K562 (cell line): ENCODE measurements at regions not wholly inside any gene's neighbourhood (a gene's known extent, or its start where the extent isn't known, plus 50 kb on each side); places are given as distances from the start of the nearest gene placed in this dataset.

ENCODE experiments used
- ATAC-seq: fragments of 200-7000 bp; cut with Tn5 transposase; 3 replicates; pipeline ENCODE4 v1.9.1; 2020; ENCODE audit warnings: moderate library complexity
- BruUV-seq: library from RNA; stranded (reverse); fragments of 400-500 nt; replicated peaks from 2 replicates; lab custom pipeline; 2021; lab: Mats Ljungman, UMichigan
- CTCF ChIA-PET: fragments of 300-600 bp; formaldehyde crosslinking; extraction: SDS; loops from one replicate; lab custom pipeline; 2021; ENCODE audit warnings: low intra/inter-chr PET ratio; lab: Yijun Ruan, JAX
- POLR2A ChIA-PET: fragments of 300-600, 350-650 bp; sonication (Branson Sonifier 250); formaldehyde crosslinking; extraction: SDS; loops from one replicate; lab custom pipeline; 2021; ENCODE audit warnings: antibody characterized with exemption, inconsistent platforms; lab: Yijun Ruan, JAX
- DNase-seq, 4 experiments: peaks; one replicate each; pipeline versions ENCODE4 v3.0.0 to v3.0.0-alpha.2; 2011 to 2018; ENCODE audit warnings: low spot score in 3 of 4, mixed read lengths in 3 of 4; ENCODE audit errors: extremely low read depth in 1 of 4
- FAIRE-seq: peaks from 2 replicates; lab custom pipeline; 2011; peaks lifted over from hg19 to GRCh38; lab: Jason Lieb, UNC
- H2AFZ ChIP-seq: 2 replicates; pipeline ENCODE4 v1.6.0; 2011; ENCODE audit warnings: low read depth, low read length, control low read depth, inconsistent platforms
- H3K27ac ChIP-seq: fragments of 200-600 bp; 3 replicates; pipeline ENCODE4 v1.8.0; 2011; ENCODE audit warnings: low read depth, mild to moderate bottlenecking, control low read depth, inconsistent platforms, low read length, moderate library complexity, mixed read lengths; ENCODE audit errors: extremely low read depth
- H3K27me3 ChIP-seq, 2 experiments: fragments of 300-600 bp in 1 of 2; 2 replicates in 1 of 2; 3 replicates in 1 of 2; pipeline versions ENCODE4 v1.6.0 to v1.8.0; 2011; ENCODE audit warnings: inconsistent platforms in 2 of 2, low read length in 2 of 2, mild to moderate bottlenecking in 1 of 2, mixed read lengths in 1 of 2, moderate library complexity in 1 of 2; ENCODE audit not compliant: control insufficient read depth in 2 of 2, insufficient read depth in 2 of 2
- H3K36me3 ChIP-seq: fragments of 300-600 bp; 3 replicates; pipeline ENCODE4 v1.8.0; 2011; ENCODE audit warnings: mild to moderate bottlenecking, low read length, inconsistent platforms; ENCODE audit not compliant: control insufficient read depth, insufficient read depth
- H3K4me1 ChIP-seq, 2 experiments: fragments of 200-600 bp in 1 of 2; replicated peaks in 1 of 2; 2 replicates in 1 of 2; 3 replicates in 1 of 2; pipeline versions ENCODE4 v1.5.1 to v1.8.0; 2011; ENCODE audit warnings: inconsistent platforms in 2 of 2, low read length in 2 of 2, mild to moderate bottlenecking in 1 of 2, mixed read lengths in 1 of 2, moderate library complexity in 1 of 2; ENCODE audit not compliant: control insufficient read depth in 2 of 2, insufficient read depth in 2 of 2
- H3K4me2 ChIP-seq: 2 replicates; pipeline ENCODE4 v1.6.1; 2011; ENCODE audit warnings: low read length, control low read depth, inconsistent platforms, mixed read lengths; ENCODE audit not compliant: insufficient read depth
- H3K4me3 ChIP-seq: fragments of 200-600 bp; sonication (generic), shearing (Covaris generic); 2 replicates; pipeline ENCODE4 v1.5.1; 2016; ENCODE audit warnings: control low read depth, inconsistent platforms
- H3K79me2 ChIP-seq: fragments of 200-600 bp; 3 replicates; pipeline ENCODE4 v1.8.0; 2011; ENCODE audit warnings: low read length, inconsistent platforms; ENCODE audit not compliant: control insufficient read depth, insufficient read depth
- H3K9ac ChIP-seq, 2 experiments: 2 replicates each; pipeline versions ENCODE4 v1.6.0 to v1.6.1; 2011; ENCODE audit warnings: low read depth in 2 of 2, low read length in 2 of 2, control low read depth in 1 of 2, inconsistent platforms in 1 of 2, mild to moderate bottlenecking in 1 of 2, mixed read lengths in 1 of 2; ENCODE audit not compliant: insufficient read depth in 1 of 2
- H3K9me1 ChIP-seq: one replicate; pipeline ENCODE4 v1.6.0; 2011; ENCODE audit warnings: inconsistent platforms, mild to moderate bottlenecking, low read length, moderate library complexity; ENCODE audit not compliant: control insufficient read depth, insufficient read depth
- H3K9me3 ChIP-seq: replicated peaks from 2 replicates; pipeline ENCODE4 v1.5.1; 2011; ENCODE audit warnings: low read depth, low read length, inconsistent platforms; ENCODE audit not compliant: control insufficient read depth, insufficient read depth
- H4K20me1 ChIP-seq: replicated peaks from 2 replicates; pipeline ENCODE4 v1.6.1; 2011; ENCODE audit warnings: low read length, inconsistent platforms, mixed read lengths; ENCODE audit not compliant: control insufficient read depth, insufficient read depth
- ARNT ChIP-seq, 2 experiments: fragments of 450-650 bp; IDR thresholded peaks; 2 replicates each; pipeline ENCODE4 v1.6.1; 2016; ENCODE audit warnings: mild to moderate bottlenecking in 1 of 2
- ELF4 ChIP-seq: fragments of 450-650 bp; formaldehyde crosslinking; IDR thresholded peaks from 2 replicates; pipeline ENCODE4 v1.4.0; 2022; ENCODE audit warnings: missing genetic modification characterization
- ELK1 ChIP-seq: sonication (generic); formaldehyde crosslinking; IDR thresholded peaks from 2 replicates; pipeline ENCODE4 v1.8.1; 2022; ENCODE audit warnings: missing genetic modification reagents
- POU5F1 ChIP-seq: fragments of 150-350 bp; IDR thresholded peaks from 2 replicates; pipeline ENCODE4 v1.6.1; 2014; ENCODE audit warnings: borderline replicate concordance, low read length, low read depth, mild to moderate bottlenecking; ENCODE audit not compliant: partially characterized antibody
- RBM15 ChIP-seq: fragments of 200-400 bp; formaldehyde crosslinking; IDR thresholded peaks from 2 replicates; pipeline ENCODE4 v1.6.1; 2018; ENCODE audit warnings: mild to moderate bottlenecking, low read length, moderate library complexity; ENCODE audit not compliant: insufficient read depth
- STAT6 ChIP-seq: sonication (generic); formaldehyde crosslinking; IDR thresholded peaks from 2 replicates; pipeline ENCODE4 v1.8.1; 2023; ENCODE audit warnings: mild to moderate bottlenecking, missing genetic modification reagents
- TFAM ChIP-seq: fragments of 250-450 bp; sonication (Bioruptor Pico); conservative IDR thresholded peaks from 2 replicates; pipeline ENCODE4 v1.5.0; 2021; ENCODE audit warnings: mild to moderate bottlenecking, moderate library complexity
- ZNF695 ChIP-seq: fragments of 450-650 bp; formaldehyde crosslinking; IDR thresholded peaks from 2 replicates; pipeline ENCODE4 v1.4.0; 2020; ENCODE audit warnings: mild to moderate bottlenecking, moderate library complexity
- WGBS: fragments of 100-300 bp; shearing (Covaris generic); methylation state at CpG from one replicate; pipeline ENCODE4 v1.1.6; 2016; ENCODE audit warnings: low coverage, mixed read lengths; ENCODE audit not compliant: insufficient coverage; ENCODE audit errors: missing lambda C conversion rate; 5-methylcytosine and 5-hydroxymethylcytosine counted together
- in situ Hi-C: fragments of 300-500 bp; cut with MboI; formaldehyde crosslinking; loops from 4 replicates; pipeline ENCODE4 v1.15.0; 2018; ENCODE audit warnings: inconsistent platforms, mixed read lengths
- intact Hi-C: fragments of 100-400 bp; cut with micrococcal nuclease; formaldehyde crosslinking; loops from 2 replicates; pipeline ENCODE4 v1.14.2; 2022
- TF ChIP-seq, protein P1 (sequence below), 2 experiments: fragments of 450-650 bp; IDR thresholded peaks; 2 replicates each; pipeline ENCODE4 v1.6.1; 2018; ENCODE audit warnings: mild to moderate bottlenecking in 2 of 2, low read depth in 1 of 2; ENCODE audit not compliant: partially characterized antibody in 2 of 2
- TF ChIP-seq, protein P2 (sequence below): sonication (generic); formaldehyde crosslinking; IDR thresholded peaks from 2 replicates; pipeline ENCODE4 v1.8.0; 2022; ENCODE audit warnings: mild to moderate bottlenecking, missing genetic modification reagents

GRCh38 chr14:83058068-83058467, 1524.4 kb upstream of the SEL1L start (continued):
- TF ChIP-seq, protein P1, sequence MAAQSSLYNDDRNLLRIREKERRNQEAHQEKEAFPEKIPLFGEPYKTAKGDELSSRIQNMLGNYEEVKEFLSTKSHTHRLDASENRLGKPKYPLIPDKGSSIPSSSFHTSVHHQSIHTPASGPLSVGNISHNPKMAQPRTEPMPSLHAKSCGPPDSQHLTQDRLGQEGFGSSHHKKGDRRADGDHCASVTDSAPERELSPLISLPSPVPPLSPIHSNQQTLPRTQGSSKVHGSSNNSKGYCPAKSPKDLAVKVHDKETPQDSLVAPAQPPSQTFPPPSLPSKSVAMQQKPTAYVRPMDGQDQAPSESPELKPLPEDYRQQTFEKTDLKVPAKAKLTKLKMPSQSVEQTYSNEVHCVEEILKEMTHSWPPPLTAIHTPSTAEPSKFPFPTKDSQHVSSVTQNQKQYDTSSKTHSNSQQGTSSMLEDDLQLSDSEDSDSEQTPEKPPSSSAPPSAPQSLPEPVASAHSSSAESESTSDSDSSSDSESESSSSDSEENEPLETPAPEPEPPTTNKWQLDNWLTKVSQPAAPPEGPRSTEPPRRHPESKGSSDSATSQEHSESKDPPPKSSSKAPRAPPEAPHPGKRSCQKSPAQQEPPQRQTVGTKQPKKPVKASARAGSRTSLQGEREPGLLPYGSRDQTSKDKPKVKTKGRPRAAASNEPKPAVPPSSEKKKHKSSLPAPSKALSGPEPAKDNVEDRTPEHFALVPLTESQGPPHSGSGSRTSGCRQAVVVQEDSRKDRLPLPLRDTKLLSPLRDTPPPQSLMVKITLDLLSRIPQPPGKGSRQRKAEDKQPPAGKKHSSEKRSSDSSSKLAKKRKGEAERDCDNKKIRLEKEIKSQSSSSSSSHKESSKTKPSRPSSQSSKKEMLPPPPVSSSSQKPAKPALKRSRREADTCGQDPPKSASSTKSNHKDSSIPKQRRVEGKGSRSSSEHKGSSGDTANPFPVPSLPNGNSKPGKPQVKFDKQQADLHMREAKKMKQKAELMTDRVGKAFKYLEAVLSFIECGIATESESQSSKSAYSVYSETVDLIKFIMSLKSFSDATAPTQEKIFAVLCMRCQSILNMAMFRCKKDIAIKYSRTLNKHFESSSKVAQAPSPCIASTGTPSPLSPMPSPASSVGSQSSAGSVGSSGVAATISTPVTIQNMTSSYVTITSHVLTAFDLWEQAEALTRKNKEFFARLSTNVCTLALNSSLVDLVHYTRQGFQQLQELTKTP (IDR thresholded peaks at IDR 0.05; ENCODE audit: low read depth in 1 of 2, partially characterized antibody in 2 of 2): no peak

GRCh38 chr14:83071888-83072501, 1538.3 kb upstream of the SEL1L start:
- FAIRE-seq (no peak), DNase-seq (no peak), ATAC-seq (no peak)
- Histone ChIP-seq H4K20me1 (no peaks in the 10 kb centered on the region), H3K4me2 (no peak overlapping the region), H3K4me3 (no peak overlapping the region), H3K9ac (no peak overlapping the region), H3K36me3 (no peaks in the 10 kb centered on the region), H3K27me3 (no peaks in the 10 kb centered on the region), H3K79me2 (no peaks in the 10 kb centered on the region), H3K9me1 (no peaks in the 10 kb centered on the region), H3K4me1 (no peaks in the 10 kb centered on the region), H3K27ac (no peak overlapping the region), H2AFZ (no peak overlapping the region), H3K9me3 (no peaks in the 10 kb centered on the region)
- 0% methylated on average over 5 of the region's 5 CpGs for WGBS
- intact Hi-C loops (no loop called here), in situ Hi-C loops (no loop called here)
- no TSS peak for BruUV-seq
- POLR2A ChIA-PET: no interaction called here
- CTCF ChIA-PET: no interaction called here
- TF ChIP-seq RBM15 (no peak), ELK1 (CRISPR knock-in tag) (no peak), ZNF695 (no peak), TFAM (no peak), ARNT (IDR thresholded peaks at IDR 0.05) (no peak), ELF4 (CRISPR knock-in tag) (no peak), STAT6 (CRISPR knock-in tag) (no peak), POU5F1 (no peak)
- TF ChIP-seq, protein P2, sequence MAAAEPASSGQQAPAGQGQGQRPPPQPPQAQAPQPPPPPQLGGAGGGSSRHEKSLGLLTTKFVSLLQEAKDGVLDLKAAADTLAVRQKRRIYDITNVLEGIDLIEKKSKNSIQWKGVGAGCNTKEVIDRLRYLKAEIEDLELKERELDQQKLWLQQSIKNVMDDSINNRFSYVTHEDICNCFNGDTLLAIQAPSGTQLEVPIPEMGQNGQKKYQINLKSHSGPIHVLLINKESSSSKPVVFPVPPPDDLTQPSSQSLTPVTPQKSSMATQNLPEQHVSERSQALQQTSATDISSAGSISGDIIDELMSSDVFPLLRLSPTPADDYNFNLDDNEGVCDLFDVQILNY: no peak
